Ovary (tissue), 7 donors: ENCODE measurements at regions not wholly inside any gene's neighbourhood (a gene's known extent, or its start where the extent isn't known, plus 50 kb on each side); places are given as distances from the start of the nearest gene placed in this dataset.

ENCODE experiments used
- DNase-seq, 5 donors: peaks; one replicate each; pipeline ENCODE4 v3.0.0-alpha.2; 2019 to 2020
- H3K27ac ChIP-seq, 2 donors: fragments of 200-600 bp; one replicate each; pipeline versions ENCODE4 v1.5.1 to v1.8.0; 2019 to 2022
- H3K27me3 ChIP-seq: fragments of 200-600 bp; one replicate; pipeline ENCODE4 v1.8.0; 2022
- H3K36me3 ChIP-seq: fragments of 200-600 bp; sonication (generic); one replicate; pipeline ENCODE4 v1.5.1; 2019
- H3K4me1 ChIP-seq: one replicate; pipeline ENCODE4 v1.8.1; 2013; ENCODE audit warnings: mild to moderate bottlenecking, moderate library complexity; ENCODE audit not compliant: insufficient read depth
- H3K4me3 ChIP-seq: fragments of 200-600 bp; sonication (generic); one replicate; pipeline ENCODE4 v1.5.1; 2017
- H3K9me3 ChIP-seq, 2 donors: fragments of 200-600 bp in 1 of 2; sonication (generic) in 1 of 2; one replicate each; pipeline versions ENCODE4 v1.5.1 to v1.8.1; 2013 to 2019; ENCODE audit warnings: mild to moderate bottlenecking in 1 of 2, moderate library complexity in 1 of 2
- CTCF ChIP-seq, 3 donors: fragments of 450-650 bp in 2 of 3; fragments of 200-600 bp in 1 of 3; IDR thresholded peaks; one replicate each; pipeline versions ENCODE4 v1.5.1 to v1.8.0; 2016 to 2022; ENCODE audit warnings: antibody characterized with exemption in 3 of 3, mild to moderate bottlenecking in 1 of 3
- EP300 ChIP-seq: sonication (generic); formaldehyde crosslinking; IDR thresholded peaks from one replicate; pipeline ENCODE4 v1.6.1; 2017; ENCODE audit warnings: antibody characterized with exemption
- POLR2A ChIP-seq: fragments of 450-650 bp; IDR thresholded peaks from one replicate; pipeline ENCODE4 v1.6.1; 2017; ENCODE audit warnings: antibody characterized with exemption, mild to moderate bottlenecking, moderate library complexity
- WGBS, 3 donors: extraction: QIAGEN DNeasy Blood & Tissue Kit in 1 of 3; methylation state at CpG; one replicate each; pipeline versions ENCODE4 v1.1.5 to v1.1.7; 2013 to 2017; 5-methylcytosine and 5-hydroxymethylcytosine counted together
- intact Hi-C, 4 donors: fragments of 100-400 bp; cut with DNase I; formaldehyde crosslinking; loops; one replicate each; pipeline versions ENCODE4 v1.11.0 to v1.15.1; 2022 to 2023
- donor health status: DM: no; HTN: no; CAD: no; lungs with moderate emphysema.
- donor health status: DM: no; HTN: no; CAD: no.
- donor health status: Bipolar disorder and iron deficiency.
- donor health status: DM: no; HTN: no; CAD: no.
- donor health status: DM: yes; HTN: yes; CAD: no.

GRCh38 chr1:235027862-235028250, 100.8 kb downstream of the TOMM20 start:
- intact Hi-C loops = no loop called here
- Histone ChIP-seq H3K9me3 (no peaks in the 10 kb centered on the region), H3K4me3 (no peak overlapping the region), H3K36me3 (no peaks in the 10 kb centered on the region), H3K27ac (no peak overlapping the region), H3K27me3 (no peaks in the 10 kb centered on the region), H3K4me1 (no peaks in the 10 kb centered on the region)
- DNase-seq = no peak
- TF ChIP-seq CTCF (IDR thresholded peaks at IDR 0.05) = no peak
- TF ChIP-seq POLR2A = no peak
- TF ChIP-seq EP300 = no peak
- 96% methylated on average over 9 of the region's 9 CpGs for whole genome bisulfite sequencing, 3 donors

GRCh38 chr1:235027076-235027861, 101.4 kb downstream of the TOMM20 start:
- TF ChIP-seq CTCF (IDR thresholded peaks at IDR 0.05) (no peak), POLR2A (no peak), EP300 (no peak)
- H3K36me3 ChIP-seq = no peaks in the 10 kb centered on the region
- DNase-seq = no peak
- no peak overlapping the region for H3K4me3 ChIP-seq
- no peaks in the 10 kb centered on the region for H3K9me3 ChIP-seq
- H3K27ac ChIP-seq = no peak overlapping the region
- 95 to 99% (median 96%) methylated on average over 13 of the region's 13 CpGs for WGBS, 3 donors
- H3K27me3 ChIP-seq = no peaks in the 10 kb centered on the region
- intact Hi-C loops = no loop called here
- H3K4me1 ChIP-seq = peaks cover 2% of the 10 kb centered on the region

DNA sequence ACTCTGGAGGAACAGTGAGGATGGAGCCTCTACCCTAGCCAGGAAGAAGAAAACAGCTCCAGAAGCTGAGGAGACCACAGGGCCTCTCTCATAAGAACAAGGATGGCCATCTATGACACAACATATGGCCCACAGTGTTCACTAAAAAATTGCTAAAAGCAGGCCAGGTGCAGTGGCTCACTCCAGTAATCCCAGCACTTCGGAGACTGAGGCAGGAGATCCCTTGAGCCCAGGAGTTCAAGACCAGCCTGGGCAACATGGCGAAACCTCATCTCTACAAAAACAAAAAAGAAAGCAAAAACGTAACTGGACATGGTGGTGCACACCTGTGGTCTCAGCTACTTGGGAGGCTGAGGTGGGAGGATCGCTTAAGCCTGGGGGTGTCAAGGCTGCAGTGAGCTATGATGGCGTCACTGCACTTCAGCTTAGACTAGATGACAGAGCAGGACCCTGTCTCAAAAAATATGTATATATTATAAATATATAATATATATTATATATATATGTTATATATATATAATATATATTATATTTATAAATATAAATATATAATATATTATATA, 103.1 kb downstream of the TOMM20 start:
- Histone ChIP-seq H3K4me1 (peaks cover 3% of the 10 kb centered on the region), H3K27me3 (no peaks in the 10 kb centered on the region), H3K4me3 (no peak overlapping the region), H3K9me3 (no peaks in the 10 kb centered on the region), H3K36me3 (no peaks in the 10 kb centered on the region), H3K27ac (no peak overlapping the region)
- DNase-seq = no peak
- WGBS, 3 donors = 96 to 97% (median 96%) methylated on average over 5 of the region's 5 CpGs
- intact Hi-C loops = no loop called here
- TF ChIP-seq POLR2A = no peak
- no peak for TF ChIP-seq EP300
- TF ChIP-seq CTCF (IDR thresholded peaks at IDR 0.05) = no peak

GRCh38 chr1:235024711-235025421, 103.8 kb downstream of the TOMM20 start:
- intact Hi-C loops = no loop called here
- Histone ChIP-seq H3K4me1 (peaks cover 3% of the 10 kb centered on the region), H3K9me3 (no peaks in the 10 kb centered on the region), H3K4me3 (no peak overlapping the region), H3K36me3 (no peaks in the 10 kb centered on the region), H3K27me3 (no peaks in the 10 kb centered on the region), H3K27ac (no peak overlapping the region)
- WGBS, 3 donors = 87 to 90% (median 88%) methylated on average over 7 of the region's 7 CpGs
- DNase-seq = no peak
- TF ChIP-seq POLR2A = no peak
